ENCODE measurements at regions not wholly inside any gene's neighbourhood (a gene's known extent, or its start where the extent isn't known, plus 50 kb on each side); places are given as distances from the start of the nearest gene placed in this dataset.

DNA sequence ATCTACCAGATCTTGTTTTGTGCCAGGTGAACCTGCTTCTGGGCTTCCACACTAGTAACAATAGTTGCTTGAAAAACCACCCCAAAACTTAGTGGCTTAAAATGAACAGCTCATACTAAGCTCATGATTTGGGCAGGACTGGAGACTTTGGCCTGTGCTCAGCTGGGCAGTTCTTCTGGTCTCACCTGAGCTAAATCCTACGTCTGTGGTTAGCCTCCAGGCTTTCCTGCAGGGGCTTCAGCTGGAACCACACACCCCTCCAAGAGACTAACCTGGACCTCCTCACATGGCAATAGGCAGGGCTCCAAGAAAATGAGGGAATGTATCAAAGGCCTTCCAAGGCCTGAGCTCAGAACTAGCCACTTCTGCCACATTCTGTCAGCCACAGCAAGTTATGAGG is 144.1 kb downstream of the CD8B2 start:
- Mint-ChIP-seq H3K9me3 (ENCODE audit: low read depth) (peaks cover 7% of the 10 kb centered on the region), H3K4me3 (no peak overlapping the region), H3K36me3 (ENCODE audit: low read depth) (peaks cover 2% of the 10 kb centered on the region), H3K27me3 (peaks cover 15% of the 10 kb centered on the region), H3K27ac (no peak overlapping the region), H3K4me1 (no peaks in the 10 kb centered on the region)
- CTCF ChIA-PET = interaction anchor here (0.7 kb wide), 1 partner anchor 40 kb away, joined by 3 read pairs; no protein-coding TSS in a partner anchor
- POLR2A ChIA-PET = no interaction called here
- ATAC-seq (no peak), DNase-seq (no peak)
- intact Hi-C loops (cut with DNase I, micrococcal nuclease) = no loop called here

DNA sequence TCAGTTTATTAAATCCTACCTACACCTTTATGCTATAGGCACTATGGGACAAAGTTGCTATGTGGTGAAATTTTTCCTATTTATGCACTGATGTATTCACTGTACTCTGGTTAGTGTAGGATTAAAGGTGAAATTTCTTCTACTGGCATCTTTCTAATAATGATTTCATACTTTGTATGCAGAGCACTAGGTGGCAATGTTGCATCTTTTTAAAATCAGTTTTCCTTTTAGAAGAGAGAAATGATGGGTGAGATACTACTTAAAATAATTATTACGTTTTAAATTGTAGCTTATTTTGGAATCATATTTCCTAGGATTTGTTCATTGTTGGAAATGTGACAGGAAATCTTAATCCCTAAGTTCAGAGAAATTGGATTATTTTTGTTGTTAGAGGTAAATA is 150.9 kb downstream of the CD8B2 start:
- no peak for DNase-seq
- Mint-ChIP-seq H3K27ac (no peak overlapping the region), H3K4me1 (no peaks in the 10 kb centered on the region), H3K27me3 (peaks cover 4% of the 10 kb centered on the region), H3K36me3 (ENCODE audit: low read depth) (no peaks in the 10 kb centered on the region), H3K9me3 (ENCODE audit: low read depth) (no peaks in the 10 kb centered on the region), H3K4me3 (no peak overlapping the region)
- ChIA-PET CTCF (interaction anchor here (0.9 kb wide), 2 partner anchors 124 to 1547 kb away, joined by 3 read pairs; no protein-coding TSS in a partner anchor), POLR2A (no interaction called here)
- ATAC-seq = no peak
- intact Hi-C loops (cut with DNase I, micrococcal nuclease) = no loop called here

DNA sequence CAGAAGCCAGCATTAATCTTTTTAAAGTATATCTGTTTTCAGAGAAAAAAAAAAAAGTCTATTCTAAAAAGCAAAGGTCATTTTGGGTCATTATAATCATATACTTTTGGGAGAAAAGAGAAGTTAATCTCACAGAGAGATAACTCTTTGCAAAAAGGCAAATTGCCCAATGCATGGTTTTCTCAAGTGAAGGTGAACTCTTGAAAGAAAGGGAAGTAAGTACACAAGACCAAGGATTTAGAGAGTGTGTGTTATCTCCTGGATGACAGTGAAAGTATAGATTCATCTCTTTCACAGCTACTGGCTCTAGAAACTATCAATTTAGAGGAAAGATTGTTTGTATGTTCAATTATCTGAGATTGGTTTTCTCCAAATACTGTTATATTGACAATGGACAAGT is 151.4 kb downstream of the CD8B2 start:
- H3K27me3 Mint-ChIP-seq = peaks cover 2% of the 10 kb centered on the region
- H3K9me3 Mint-ChIP-seq (ENCODE audit: low read depth) = no peaks in the 10 kb centered on the region
- no peak for ATAC-seq
- no peak overlapping the region for H3K27ac Mint-ChIP-seq
- no peaks in the 10 kb centered on the region for H3K4me1 Mint-ChIP-seq
- no peak overlapping the region for H3K4me3 Mint-ChIP-seq
- no peak for DNase-seq
- H3K36me3 Mint-ChIP-seq (ENCODE audit: low read depth) = no peaks in the 10 kb centered on the region
- ChIA-PET CTCF (interaction anchor here (0.9 kb wide), 2 partner anchors 124 to 1546 kb away, joined by 3 read pairs; no protein-coding TSS in a partner anchor), POLR2A (no interaction called here)
- intact Hi-C loops (cut with DNase I, micrococcal nuclease) = no loop called here

DNA sequence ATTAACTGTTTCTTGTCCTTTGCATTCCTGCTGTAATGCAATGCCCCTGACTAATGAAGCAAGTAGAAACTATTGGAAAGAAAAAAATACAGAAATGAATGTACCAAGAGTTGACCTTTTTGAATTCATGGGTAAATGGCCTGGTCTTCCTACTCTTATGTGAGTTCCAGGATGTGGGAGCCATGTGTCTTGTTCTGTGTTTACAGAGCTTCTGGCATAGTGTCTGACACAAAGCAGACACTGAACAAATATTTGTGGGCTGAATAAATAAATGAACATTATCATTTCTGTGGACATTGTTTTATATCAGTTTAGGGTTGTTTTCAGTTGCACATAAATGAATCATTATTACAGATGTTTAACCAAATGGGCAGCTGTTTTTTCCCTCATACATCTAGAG is 155.5 kb downstream of the CD8B2 start:
- no peak for DNase-seq
- H3K36me3 Mint-ChIP-seq (ENCODE audit: low read depth) = no peaks in the 10 kb centered on the region
- no peaks in the 10 kb centered on the region for H3K9me3 Mint-ChIP-seq (ENCODE audit: low read depth)
- POLR2A ChIA-PET = no interaction called here
- H3K27me3 Mint-ChIP-seq = peaks cover 3% of the 10 kb centered on the region
- H3K4me1 Mint-ChIP-seq = no peaks in the 10 kb centered on the region
- H3K27ac Mint-ChIP-seq = no peak overlapping the region
- no peak overlapping the region for H3K4me3 Mint-ChIP-seq
- CTCF ChIA-PET = no interaction called here
- ATAC-seq = no peak
- intact Hi-C loops (cut with DNase I, micrococcal nuclease) = no loop called here

DNA sequence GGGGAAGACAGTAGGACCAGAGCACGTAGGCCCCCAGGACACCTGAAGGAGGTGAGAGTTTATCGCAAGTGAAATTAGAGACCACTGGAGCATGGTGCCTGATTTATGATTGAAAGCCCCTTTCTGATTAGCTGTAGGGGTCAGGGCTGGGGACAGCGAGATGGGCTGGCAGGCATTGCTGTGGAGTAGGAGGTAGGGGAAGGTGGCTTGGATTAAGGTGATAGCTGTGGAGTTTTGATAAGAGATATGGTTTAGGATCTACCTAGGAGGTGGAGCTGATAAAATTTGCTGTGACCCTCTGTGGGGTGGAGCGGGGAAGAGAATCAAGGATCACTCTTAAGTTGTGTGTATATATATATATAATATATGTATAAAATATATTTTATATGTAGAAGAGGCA is 157.5 kb downstream of the CD8B2 start:
- CTCF ChIA-PET = no interaction called here
- peaks cover 5% of the 10 kb centered on the region for H3K27me3 Mint-ChIP-seq
- no peak overlapping the region for H3K27ac Mint-ChIP-seq
- DNase-seq (no peak), ATAC-seq (no peak)
- H3K4me3 Mint-ChIP-seq = no peak overlapping the region
- H3K4me1 Mint-ChIP-seq = no peaks in the 10 kb centered on the region
- H3K9me3 Mint-ChIP-seq (ENCODE audit: low read depth) = no peaks in the 10 kb centered on the region
- H3K36me3 Mint-ChIP-seq (ENCODE audit: low read depth) = no peaks in the 10 kb centered on the region
- POLR2A ChIA-PET = no interaction called here
- intact Hi-C loops (cut with DNase I, micrococcal nuclease) = no loop called here

DNA sequence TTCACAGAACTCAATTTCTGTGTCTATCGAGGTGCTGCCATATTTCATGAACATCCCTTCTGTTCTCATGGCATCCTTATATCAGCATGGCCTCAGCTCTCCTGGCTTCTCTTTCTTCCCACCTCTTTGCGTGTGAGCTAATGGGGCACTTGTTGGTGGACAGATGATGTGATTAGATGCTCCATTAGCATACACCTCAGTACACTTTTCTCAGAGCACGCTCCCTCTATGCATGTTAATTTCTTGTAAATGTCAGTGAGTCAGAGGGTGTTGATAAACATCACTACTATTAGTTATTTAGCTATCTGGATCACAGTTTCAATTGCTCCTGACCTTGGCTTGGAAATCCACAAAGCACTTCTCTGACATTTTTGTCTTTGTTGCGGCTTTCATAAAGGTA is 159.4 kb downstream of the CD8B2 start:
- ATAC-seq (no peak), DNase-seq (no peak)
- no peaks in the 10 kb centered on the region for H3K36me3 Mint-ChIP-seq (ENCODE audit: low read depth)
- no peaks in the 10 kb centered on the region for H3K4me1 Mint-ChIP-seq
- H3K4me3 Mint-ChIP-seq = no peak overlapping the region
- peaks cover 12% of the 10 kb centered on the region for H3K27me3 Mint-ChIP-seq
- ChIA-PET POLR2A (no interaction called here), CTCF (no interaction called here)
- H3K9me3 Mint-ChIP-seq (ENCODE audit: low read depth) = no peaks in the 10 kb centered on the region
- intact Hi-C loops (cut with DNase I, micrococcal nuclease) = no loop called here
- no peak overlapping the region for H3K27ac Mint-ChIP-seq

DNA sequence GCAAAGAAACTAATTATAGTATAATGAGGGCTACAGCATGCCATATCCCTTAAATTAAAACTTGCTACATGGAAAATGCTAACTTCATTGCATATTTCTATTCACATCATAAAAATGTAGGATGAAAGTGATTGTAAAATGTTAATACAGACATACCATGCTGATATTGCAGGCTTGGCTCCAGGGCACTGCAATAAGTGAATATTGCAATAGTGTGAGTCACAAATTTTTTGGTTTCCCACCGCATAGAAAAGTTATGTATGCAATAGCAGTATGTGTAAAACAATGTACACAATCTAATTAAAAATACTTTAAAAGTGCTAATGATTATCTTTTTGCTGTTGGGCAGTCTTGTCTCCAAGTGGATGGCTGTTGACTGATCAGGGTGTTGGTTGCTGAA is 162.1 kb downstream of the CD8B2 start:
- Mint-ChIP-seq H3K27me3 (peaks cover 21% of the 10 kb centered on the region), H3K9me3 (ENCODE audit: low read depth) (no peaks in the 10 kb centered on the region), H3K4me1 (no peaks in the 10 kb centered on the region), H3K36me3 (ENCODE audit: low read depth) (no peaks in the 10 kb centered on the region), H3K4me3 (no peak overlapping the region), H3K27ac (no peak overlapping the region)
- POLR2A ChIA-PET = no interaction called here
- intact Hi-C loops (cut with DNase I, micrococcal nuclease) = no loop called here
- ATAC-seq (no peak), DNase-seq (no peak)
- CTCF ChIA-PET = no interaction called here

DNA sequence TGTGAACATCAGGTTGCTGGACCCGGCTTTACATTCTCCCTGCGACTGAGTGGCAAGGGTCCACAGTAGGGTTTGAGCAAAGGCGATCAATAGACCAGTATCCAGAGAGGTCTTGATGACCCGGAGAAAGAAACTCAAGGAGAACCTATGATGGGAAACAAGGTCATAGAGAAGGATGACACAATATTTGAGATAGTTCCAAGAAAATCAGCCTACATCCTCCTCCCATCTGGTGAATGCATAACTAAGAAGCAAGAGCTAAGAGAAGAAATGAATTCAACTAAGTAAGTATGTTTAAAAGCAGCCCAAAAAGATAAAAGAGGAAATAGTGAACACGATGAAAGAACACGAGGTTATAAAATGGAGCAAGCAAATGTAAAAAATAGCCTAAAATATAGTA is 166.3 kb downstream of the CD8B2 start:
- H3K4me1 Mint-ChIP-seq = no peaks in the 10 kb centered on the region
- POLR2A ChIA-PET = no interaction called here
- peaks cover 10% of the 10 kb centered on the region for H3K9me3 Mint-ChIP-seq (ENCODE audit: low read depth)
- ATAC-seq = no peak
- DNase-seq = no peak
- CTCF ChIA-PET = interaction anchor here (0.5 to 0.7 kb wide), 2 partner anchors 33 to 36 kb away, joined by 3 read pairs; no protein-coding TSS in a partner anchor
- no peak overlapping the region for H3K27ac Mint-ChIP-seq
- H3K36me3 Mint-ChIP-seq (ENCODE audit: low read depth) = no peaks in the 10 kb centered on the region
- H3K27me3 Mint-ChIP-seq = peaks cover 24% of the 10 kb centered on the region
- intact Hi-C loops (cut with DNase I, micrococcal nuclease) = no loop called here
- no peak overlapping the region for H3K4me3 Mint-ChIP-seq

DNA sequence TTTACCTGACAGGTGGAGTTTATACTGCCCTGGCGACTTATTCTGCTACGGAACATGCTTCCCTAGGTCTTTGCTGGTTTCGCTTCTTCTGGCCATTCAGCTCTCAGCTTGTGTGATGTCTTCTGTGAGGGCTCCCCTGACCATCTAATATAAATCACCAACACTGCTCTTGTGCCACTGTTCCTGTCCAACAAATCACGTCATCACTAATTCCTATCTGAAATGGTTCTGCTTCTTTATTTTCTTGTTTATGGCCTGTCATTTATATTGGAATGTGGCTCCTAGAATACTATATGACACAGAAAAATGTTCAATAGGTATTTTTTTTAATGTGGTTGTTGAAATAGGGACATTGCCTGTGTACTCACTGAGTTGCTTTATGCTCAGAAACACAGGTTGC is 171.5 kb downstream of the CD8B2 start:
- Mint-ChIP-seq H3K27ac (no peak overlapping the region), H3K9me3 (ENCODE audit: low read depth) (peaks cover 10% of the 10 kb centered on the region), H3K4me1 (no peaks in the 10 kb centered on the region), H3K27me3 (peaks cover 18% of the 10 kb centered on the region), H3K4me3 (no peak overlapping the region), H3K36me3 (ENCODE audit: low read depth) (no peaks in the 10 kb centered on the region)
- ATAC-seq = no peak
- POLR2A ChIA-PET = no interaction called here
- CTCF ChIA-PET = no interaction called here
- DNase-seq = no peak
- intact Hi-C loops (cut with DNase I, micrococcal nuclease) = no loop called here

DNA sequence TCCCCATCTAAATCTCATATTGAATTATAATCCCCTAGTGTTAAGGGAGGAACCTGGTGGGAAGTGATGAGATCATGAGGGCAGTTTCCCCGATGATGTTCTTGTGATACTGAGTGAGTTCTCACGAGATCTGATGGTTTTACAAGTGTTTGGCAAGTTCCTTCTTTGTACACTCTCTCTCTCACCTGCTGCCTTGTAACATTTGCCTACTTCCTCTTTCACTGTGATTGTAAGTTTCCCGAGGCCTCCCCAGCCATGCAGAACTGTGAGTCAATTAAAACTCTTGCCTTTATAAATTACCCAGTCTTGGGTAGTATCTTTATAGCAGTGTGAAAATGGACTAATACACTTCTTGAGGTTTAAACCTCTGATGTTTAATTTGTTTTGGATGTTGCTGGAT is 177.5 kb downstream of the CD8B2 start:
- ChIA-PET POLR2A (no interaction called here), CTCF (no interaction called here)
- Mint-ChIP-seq H3K27me3 (peaks cover 15% of the 10 kb centered on the region), H3K27ac (no peak overlapping the region), H3K36me3 (ENCODE audit: low read depth) (no peaks in the 10 kb centered on the region), H3K4me3 (no peak overlapping the region), H3K4me1 (no peaks in the 10 kb centered on the region), H3K9me3 (ENCODE audit: low read depth) (no peaks in the 10 kb centered on the region)
- intact Hi-C loops (cut with DNase I, micrococcal nuclease) = no loop called here
- DNase-seq = no peak
- no peak for ATAC-seq

DNA sequence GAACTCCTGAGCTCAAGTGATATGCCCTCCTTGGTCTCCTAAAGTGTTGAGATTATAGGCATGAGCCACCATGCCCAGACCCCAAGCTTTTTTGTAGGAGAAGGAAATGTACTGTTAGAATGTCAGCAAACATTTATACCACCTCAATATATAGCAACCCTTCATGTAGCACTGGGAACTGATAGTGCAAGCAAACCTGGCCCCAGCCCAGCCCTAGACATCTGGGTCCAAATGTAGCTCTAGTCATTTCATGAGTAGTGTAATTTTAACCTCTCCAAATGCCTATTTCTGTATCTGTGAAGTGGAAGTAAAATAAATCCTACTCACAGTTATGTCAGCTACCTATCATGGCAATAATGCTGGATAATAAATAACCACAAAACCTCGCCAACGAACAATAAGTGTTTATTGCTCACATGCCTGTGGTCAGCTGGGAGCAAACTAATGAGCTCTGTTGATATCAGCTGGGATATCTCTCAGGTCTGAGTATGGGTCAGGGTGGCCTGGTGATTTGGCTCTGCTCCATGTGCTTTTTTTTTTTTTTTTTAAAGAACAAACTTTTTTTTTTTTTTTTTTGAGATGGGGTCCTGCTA is 180.4 kb downstream of the CD8B2 start:
- no peak for ATAC-seq
- CTCF ChIA-PET = interaction anchor here (0.6 kb wide), 2 partner anchors 26 to 351 kb away, joined by 3 read pairs; no protein-coding TSS in a partner anchor
- intact Hi-C loops (cut with DNase I, micrococcal nuclease) = no loop called here
- Mint-ChIP-seq H3K27me3 (peaks cover 15% of the 10 kb centered on the region), H3K4me1 (no peaks in the 10 kb centered on the region), H3K27ac (no peak overlapping the region), H3K4me3 (no peak overlapping the region), H3K9me3 (ENCODE audit: low read depth) (no peaks in the 10 kb centered on the region), H3K36me3 (ENCODE audit: low read depth) (no peaks in the 10 kb centered on the region)
- no peak for DNase-seq
- POLR2A ChIA-PET = no interaction called here

DNA sequence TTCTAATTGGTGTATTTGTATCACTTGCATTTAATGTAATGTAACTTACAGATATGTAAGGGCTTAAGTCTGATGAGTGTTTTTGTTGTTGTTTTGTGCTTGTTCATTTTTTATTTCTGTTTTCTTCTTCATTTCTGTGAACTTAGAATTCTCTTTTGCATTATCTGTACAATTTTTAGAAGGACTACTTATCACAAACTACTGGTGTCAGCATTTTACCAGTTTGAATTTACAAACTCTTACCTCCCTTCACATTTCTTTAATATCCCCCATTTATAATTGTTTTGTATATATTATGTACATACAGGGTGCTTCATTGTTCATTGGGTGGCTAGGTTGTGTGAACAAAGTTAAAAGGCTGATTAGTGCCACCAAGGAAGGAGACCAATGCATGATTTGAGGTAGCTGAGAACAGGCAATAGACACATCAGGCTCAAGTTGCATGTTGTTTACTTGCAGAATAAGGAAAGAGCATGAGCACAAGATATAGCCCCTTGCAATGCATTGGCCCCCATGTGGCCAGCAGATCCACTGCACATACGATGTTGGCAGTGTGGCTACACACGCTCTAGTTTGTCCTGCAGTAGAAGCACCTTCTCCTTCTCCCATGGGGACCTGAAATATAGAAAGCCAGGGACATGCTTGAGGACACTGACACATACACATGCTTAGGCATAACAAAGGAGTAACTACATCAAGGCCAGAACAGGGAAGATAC is 198.2 kb downstream of the CD8B2 start:
- intact Hi-C loops (cut with DNase I, micrococcal nuclease) = no loop called here
- DNase-seq = no peak
- peaks cover 14% of the 10 kb centered on the region for H3K27me3 Mint-ChIP-seq
- no peak overlapping the region for H3K27ac Mint-ChIP-seq
- H3K4me3 Mint-ChIP-seq = no peak overlapping the region
- no peaks in the 10 kb centered on the region for H3K36me3 Mint-ChIP-seq (ENCODE audit: low read depth)
- no peaks in the 10 kb centered on the region for H3K4me1 Mint-ChIP-seq
- ChIA-PET POLR2A (no interaction called here), CTCF (no interaction called here)
- H3K9me3 Mint-ChIP-seq (ENCODE audit: low read depth) = peaks cover 3% of the 10 kb centered on the region
- ATAC-seq = no peak

Measured in activated CD4-positive, alpha-beta T cell treated with anti-CD3 and anti-CD28 coated beads for 36 hours (primary cell).